NT2/D1 (cell line): ENCODE measurements at regions not wholly inside any gene's neighbourhood (a gene's known extent, or its start where the extent isn't known, plus 50 kb on each side); places are given as distances from the start of the nearest gene placed in this dataset.

Experiments
- SUZ12 ChIP-seq: IDR thresholded peaks from 2 replicates; pipeline ENCODE4 v1.6.1; 2011; ENCODE audit not compliant: insufficient read length, insufficient read depth; ENCODE audit errors: extremely low read depth
- YY1 ChIP-seq: IDR thresholded peaks from 2 replicates; pipeline ENCODE4 v1.6.1; 2011; ENCODE audit not compliant: insufficient read length, insufficient read depth
- ZNF274 ChIP-seq: IDR thresholded peaks from 2 replicates; pipeline ENCODE4 v1.6.1; 2011; ENCODE audit warnings: mild to moderate bottlenecking, low read depth, low read length

DNA sequence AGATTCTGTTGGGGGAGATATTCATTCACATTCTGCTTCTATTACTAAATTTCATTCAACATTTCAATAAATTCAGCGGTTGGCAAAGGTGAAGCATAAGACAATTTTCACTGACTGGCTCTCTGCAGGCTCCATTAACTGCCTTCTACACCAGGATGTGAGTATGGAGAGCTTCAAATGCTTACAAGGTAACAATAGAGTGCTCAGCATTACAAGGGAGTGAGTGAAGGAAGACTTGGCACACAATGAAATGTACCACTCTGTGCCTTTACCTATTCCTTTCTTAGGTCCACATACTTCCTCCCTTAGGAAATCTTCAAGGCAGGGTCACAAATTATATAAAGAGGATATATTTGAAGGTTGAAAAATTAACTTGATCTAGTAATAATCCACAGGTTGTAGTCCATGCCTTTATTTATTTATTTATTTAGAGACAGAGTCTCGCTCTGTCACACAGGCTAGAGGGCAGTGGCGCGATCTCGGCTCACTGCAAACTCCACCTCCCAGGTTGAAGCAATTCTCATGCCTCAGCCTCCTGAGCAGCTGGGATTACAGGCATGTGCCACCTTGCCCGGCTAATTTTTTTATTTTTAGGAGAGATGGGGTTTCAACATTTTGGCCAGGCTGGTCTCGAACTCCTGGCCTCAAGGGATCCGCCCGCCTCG is 76.6 kb upstream of the FAM169A start:
- TF ChIP-seq ZNF274: no peak
- TF ChIP-seq SUZ12: no peak
- no peak for TF ChIP-seq YY1
